ENCODE measurements at regions not wholly inside any gene's neighbourhood (a gene's known extent, or its start where the extent isn't known, plus 50 kb on each side); places are given as distances from the start of the nearest gene placed in this dataset.

- no peaks in the 10 kb centered on the region for H3K4me1 ChIP-seq
- TF ChIP-seq, protein P1, sequence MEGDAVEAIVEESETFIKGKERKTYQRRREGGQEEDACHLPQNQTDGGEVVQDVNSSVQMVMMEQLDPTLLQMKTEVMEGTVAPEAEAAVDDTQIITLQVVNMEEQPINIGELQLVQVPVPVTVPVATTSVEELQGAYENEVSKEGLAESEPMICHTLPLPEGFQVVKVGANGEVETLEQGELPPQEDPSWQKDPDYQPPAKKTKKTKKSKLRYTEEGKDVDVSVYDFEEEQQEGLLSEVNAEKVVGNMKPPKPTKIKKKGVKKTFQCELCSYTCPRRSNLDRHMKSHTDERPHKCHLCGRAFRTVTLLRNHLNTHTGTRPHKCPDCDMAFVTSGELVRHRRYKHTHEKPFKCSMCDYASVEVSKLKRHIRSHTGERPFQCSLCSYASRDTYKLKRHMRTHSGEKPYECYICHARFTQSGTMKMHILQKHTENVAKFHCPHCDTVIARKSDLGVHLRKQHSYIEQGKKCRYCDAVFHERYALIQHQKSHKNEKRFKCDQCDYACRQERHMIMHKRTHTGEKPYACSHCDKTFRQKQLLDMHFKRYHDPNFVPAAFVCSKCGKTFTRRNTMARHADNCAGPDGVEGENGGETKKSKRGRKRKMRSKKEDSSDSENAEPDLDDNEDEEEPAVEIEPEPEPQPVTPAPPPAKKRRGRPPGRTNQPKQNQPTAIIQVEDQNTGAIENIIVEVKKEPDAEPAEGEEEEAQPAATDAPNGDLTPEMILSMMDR (IDR thresholded peaks at IDR 0.05) = no peak
- intact Hi-C loops (cut with DNase I) = no loop called here
- DNase-seq (no peak), ATAC-seq (no peak)
- H3K27me3 ChIP-seq = no peaks in the 10 kb centered on the region
- H3K9me3 ChIP-seq = no peaks in the 10 kb centered on the region
- no peak overlapping the region for H3K4me3 ChIP-seq
- no peak overlapping the region for H3K27ac ChIP-seq
- H3K36me3 ChIP-seq = no peaks in the 10 kb centered on the region
Observed at GRCh38 chr2:88834376-88834775, 142.9 kb downstream of the RPIA start.

DNA sequence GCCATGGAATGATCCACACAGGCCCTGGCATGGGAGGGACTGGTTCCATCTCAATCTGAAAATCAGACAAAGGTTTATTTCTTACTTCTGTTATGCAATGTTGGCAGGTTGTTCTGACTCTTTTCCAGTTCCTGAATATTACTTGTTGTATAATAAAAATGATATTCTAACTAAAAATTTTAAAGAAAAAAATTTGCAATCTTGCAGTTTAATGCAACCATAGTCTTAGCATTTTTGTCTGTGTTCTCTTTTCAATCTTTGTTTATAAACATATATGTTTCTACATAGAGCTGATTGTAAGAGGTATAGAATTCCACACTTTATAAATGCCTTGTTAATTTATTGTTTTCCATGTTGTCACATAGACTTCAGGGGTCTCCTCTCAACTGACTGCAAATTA, 143.4 kb downstream of the RPIA start:
- ATAC-seq (no peak), DNase-seq (no peak)
- Histone ChIP-seq H3K36me3 (no peaks in the 10 kb centered on the region), H3K27ac (no peak overlapping the region), H3K4me1 (no peaks in the 10 kb centered on the region), H3K4me3 (no peak overlapping the region), H3K27me3 (no peaks in the 10 kb centered on the region), H3K9me3 (no peaks in the 10 kb centered on the region)
- intact Hi-C loops (cut with DNase I) = no loop called here
- TF ChIP-seq, protein P1 (IDR thresholded peaks at IDR 0.05) = no peak

GRCh38 chr2:88835726-88836125, 144.3 kb downstream of the RPIA start:
- no peak overlapping the region for H3K4me3 ChIP-seq
- no peaks in the 10 kb centered on the region for H3K9me3 ChIP-seq
- no peaks in the 10 kb centered on the region for H3K36me3 ChIP-seq
- no peaks in the 10 kb centered on the region for H3K27me3 ChIP-seq
- H3K27ac ChIP-seq = no peak overlapping the region
- H3K4me1 ChIP-seq = no peaks in the 10 kb centered on the region
- intact Hi-C loops (cut with DNase I) = no loop called here
- no peak for DNase-seq
- no peak for ATAC-seq
- TF ChIP-seq, protein P1 (IDR thresholded peaks at IDR 0.05) = no peak

GRCh38 chr2:88836351-88836750, 144.9 kb downstream of the RPIA start:
- intact Hi-C loops (cut with DNase I) = no loop called here
- H3K4me3 ChIP-seq = no peak overlapping the region
- ATAC-seq (no peak), DNase-seq (no peak)
- TF ChIP-seq, protein P1 (IDR thresholded peaks at IDR 0.05) = no peak
- H3K4me1 ChIP-seq = no peaks in the 10 kb centered on the region
- H3K9me3 ChIP-seq = no peaks in the 10 kb centered on the region
- H3K36me3 ChIP-seq = no peaks in the 10 kb centered on the region
- no peaks in the 10 kb centered on the region for H3K27me3 ChIP-seq
- H3K27ac ChIP-seq = no peak overlapping the region

DNA sequence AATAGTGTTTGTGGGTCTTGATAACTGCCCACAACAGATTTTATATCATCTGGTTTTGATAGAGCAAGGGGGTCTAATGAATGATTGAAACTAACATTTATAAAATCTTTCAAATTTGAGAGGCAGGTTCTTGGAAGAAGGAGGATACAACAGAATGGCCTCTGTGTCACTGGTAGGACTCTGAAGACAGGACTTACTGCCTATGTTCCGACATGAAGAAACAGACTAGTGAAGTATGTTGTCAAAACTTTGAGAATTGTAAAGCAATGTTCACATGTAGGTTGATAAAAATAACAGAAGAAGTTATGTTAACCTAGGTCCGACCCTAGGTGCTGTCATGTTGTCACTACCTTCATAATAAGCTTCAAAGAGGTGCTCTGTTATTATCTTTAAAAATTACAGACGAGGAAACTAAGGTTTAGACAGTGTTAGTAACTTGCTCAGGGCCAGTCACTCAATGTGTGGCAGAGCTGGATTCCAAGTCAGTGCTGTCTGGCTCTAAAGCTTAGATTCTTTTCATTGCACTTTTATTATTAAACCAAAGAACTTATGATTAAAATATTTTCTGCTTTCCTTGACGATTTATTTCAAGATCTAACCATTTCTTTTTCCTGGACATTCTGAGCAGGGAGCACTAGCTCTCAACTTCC, 146.2 kb downstream of the RPIA start:
- Histone ChIP-seq H3K4me3 (no peak overlapping the region), H3K9me3 (no peaks in the 10 kb centered on the region), H3K4me1 (no peaks in the 10 kb centered on the region), H3K36me3 (no peaks in the 10 kb centered on the region), H3K27ac (no peak overlapping the region), H3K27me3 (no peaks in the 10 kb centered on the region)
- no peak for ATAC-seq
- no peak for DNase-seq
- TF ChIP-seq, protein P1 (IDR thresholded peaks at IDR 0.05) = no peak
- intact Hi-C loops (cut with DNase I) = no loop called here

GRCh38 chr2:88838165-88838635, 146.7 kb downstream of the RPIA start:
- intact Hi-C loops (cut with DNase I) = no loop called here
- no peaks in the 10 kb centered on the region for H3K9me3 ChIP-seq
- no peak for ATAC-seq
- no peak overlapping the region for H3K4me3 ChIP-seq
- no peaks in the 10 kb centered on the region for H3K4me1 ChIP-seq
- no peaks in the 10 kb centered on the region for H3K27me3 ChIP-seq
- no peak for DNase-seq
- H3K27ac ChIP-seq = no peak overlapping the region
- TF ChIP-seq, protein P1 (IDR thresholded peaks at IDR 0.05) = no peak
- no peaks in the 10 kb centered on the region for H3K36me3 ChIP-seq

Measured in upper lobe of right lung (tissue), 1 donor.